ENCODE measurements at regions not wholly inside any gene's neighbourhood (a gene's known extent, or its start where the extent isn't known, plus 50 kb on each side); places are given as distances from the start of the nearest gene placed in this dataset.

DNA sequence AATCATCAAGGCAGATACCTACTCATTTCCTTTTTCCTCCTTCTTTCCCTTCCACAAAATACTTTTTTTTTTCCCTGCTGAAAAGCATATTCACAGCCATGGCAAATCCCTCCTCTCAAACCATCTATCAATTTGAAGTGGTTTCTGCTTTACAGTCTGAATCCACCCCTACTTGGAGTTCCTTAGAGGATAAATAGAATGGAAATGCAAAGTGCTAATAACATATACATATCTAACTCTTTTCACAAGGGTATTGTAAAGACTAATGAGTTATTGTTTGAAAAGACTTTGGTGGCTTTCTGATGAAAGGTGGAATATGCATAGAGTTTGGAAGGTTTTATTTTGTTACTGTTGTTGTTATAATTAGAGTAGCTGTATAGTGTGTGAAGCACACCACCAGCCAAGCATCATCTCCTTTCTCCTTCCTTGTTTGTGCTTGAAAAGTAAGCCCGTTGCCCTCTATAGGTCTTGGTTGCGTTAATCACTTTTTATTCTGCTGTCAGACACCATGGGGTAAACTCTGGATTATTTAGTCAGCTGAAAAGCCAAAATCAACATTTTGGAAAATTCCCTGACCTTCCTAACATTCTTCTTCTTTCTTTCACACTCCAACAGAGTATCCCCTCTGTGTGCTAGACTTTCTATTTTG lies 2126.9 kb upstream of the CELF4 start:
- no peak for DNase-seq (ENCODE audit: low read depth)
- TF ChIP-seq, protein P1, sequence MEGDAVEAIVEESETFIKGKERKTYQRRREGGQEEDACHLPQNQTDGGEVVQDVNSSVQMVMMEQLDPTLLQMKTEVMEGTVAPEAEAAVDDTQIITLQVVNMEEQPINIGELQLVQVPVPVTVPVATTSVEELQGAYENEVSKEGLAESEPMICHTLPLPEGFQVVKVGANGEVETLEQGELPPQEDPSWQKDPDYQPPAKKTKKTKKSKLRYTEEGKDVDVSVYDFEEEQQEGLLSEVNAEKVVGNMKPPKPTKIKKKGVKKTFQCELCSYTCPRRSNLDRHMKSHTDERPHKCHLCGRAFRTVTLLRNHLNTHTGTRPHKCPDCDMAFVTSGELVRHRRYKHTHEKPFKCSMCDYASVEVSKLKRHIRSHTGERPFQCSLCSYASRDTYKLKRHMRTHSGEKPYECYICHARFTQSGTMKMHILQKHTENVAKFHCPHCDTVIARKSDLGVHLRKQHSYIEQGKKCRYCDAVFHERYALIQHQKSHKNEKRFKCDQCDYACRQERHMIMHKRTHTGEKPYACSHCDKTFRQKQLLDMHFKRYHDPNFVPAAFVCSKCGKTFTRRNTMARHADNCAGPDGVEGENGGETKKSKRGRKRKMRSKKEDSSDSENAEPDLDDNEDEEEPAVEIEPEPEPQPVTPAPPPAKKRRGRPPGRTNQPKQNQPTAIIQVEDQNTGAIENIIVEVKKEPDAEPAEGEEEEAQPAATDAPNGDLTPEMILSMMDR (conservative IDR thresholded peaks at IDR 0.05; ENCODE audit: low read depth, low read length) = no peak

DNA sequence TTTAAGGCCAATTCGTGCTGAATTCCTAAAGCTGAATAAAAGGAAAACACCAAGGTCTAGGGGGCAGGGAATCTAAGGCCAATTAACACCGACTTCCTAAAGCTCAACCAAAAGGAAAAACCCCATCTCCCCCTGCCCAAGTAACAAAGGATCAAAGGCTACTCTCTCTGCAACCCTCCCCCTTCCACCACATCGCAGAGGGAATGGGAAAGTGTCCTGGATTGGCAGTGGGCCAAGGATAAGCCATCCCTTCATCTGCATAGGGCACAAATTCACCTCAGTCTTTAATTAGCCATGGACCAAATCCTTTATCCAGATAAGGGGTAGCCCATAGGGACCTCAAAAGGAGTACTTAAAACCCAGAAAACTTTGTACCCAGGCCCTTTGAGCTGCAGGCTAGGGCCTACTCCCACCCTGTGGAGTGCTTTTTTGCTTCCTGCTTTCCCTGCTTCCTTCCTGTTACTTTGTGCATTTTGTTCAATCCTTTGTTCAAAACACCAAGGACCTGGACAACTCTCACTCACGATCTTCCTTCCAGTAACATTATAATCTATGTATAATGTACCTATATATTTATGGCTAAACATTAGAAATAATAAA lies 2119.8 kb upstream of the CELF4 start:
- H3K4me3 ChIP-seq (ENCODE audit: low read depth, low read length) = no peak overlapping the region
- DNase-seq (ENCODE audit: low read depth) = no peak
- TF ChIP-seq, protein P1 (conservative IDR thresholded peaks at IDR 0.05; ENCODE audit: low read depth, low read length) = no peak

More for the DNA sequence above, 2126.9 kb upstream of the CELF4 start:
- no peak overlapping the region for H3K4me3 ChIP-seq (ENCODE audit: low read depth, low read length)

DNA sequence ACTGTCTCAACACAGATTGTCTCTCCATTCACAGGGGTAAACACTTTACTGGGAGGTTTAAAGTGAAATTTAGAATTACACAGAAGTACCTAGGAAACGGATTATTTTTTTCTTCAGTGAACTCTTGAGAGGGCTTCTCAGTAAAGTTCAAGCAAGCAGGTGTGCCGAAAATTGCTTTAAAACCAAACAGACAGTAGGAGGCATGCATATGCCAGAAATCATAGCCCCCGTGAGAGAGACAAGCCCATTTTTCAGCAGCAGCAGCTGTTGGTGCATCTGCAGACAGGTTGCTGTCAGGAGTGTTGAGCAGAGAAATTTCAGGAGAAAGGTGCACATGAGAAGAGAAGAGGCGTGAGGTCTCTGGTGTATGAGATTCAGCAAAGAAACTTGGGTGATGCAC lies 2115.5 kb upstream of the CELF4 start:
- H3K4me3 ChIP-seq (ENCODE audit: low read depth, low read length) = no peak overlapping the region
- TF ChIP-seq, protein P1 (conservative IDR thresholded peaks at IDR 0.05; ENCODE audit: low read depth, low read length) = peak; percentile 32
- DNase-seq (ENCODE audit: low read depth) = peak; percentile 35

DNA sequence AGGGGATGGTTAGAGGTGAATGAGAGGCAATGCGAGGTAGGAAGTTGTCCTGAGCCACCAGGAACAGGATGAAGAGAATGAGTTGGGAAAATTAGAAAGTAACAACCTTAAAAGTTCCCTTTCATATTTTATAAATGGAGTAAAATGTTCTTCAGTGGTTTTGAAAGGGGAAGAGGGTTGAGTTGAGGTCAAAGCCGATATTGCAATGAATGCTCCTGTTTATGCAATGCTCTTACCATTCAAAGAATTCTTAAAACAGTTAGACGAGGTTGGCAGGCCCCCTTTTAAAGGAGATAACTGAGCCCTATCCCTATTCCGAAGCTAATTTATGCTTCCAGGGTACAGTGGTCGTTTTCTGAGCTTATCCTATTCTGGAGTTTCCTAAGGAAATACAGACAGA lies 2110.3 kb upstream of the CELF4 start:
- TF ChIP-seq, protein P1 (conservative IDR thresholded peaks at IDR 0.05; ENCODE audit: low read depth, low read length) = no peak
- no peak overlapping the region for H3K4me3 ChIP-seq (ENCODE audit: low read depth, low read length)
- no peak for DNase-seq (ENCODE audit: low read depth)

DNA sequence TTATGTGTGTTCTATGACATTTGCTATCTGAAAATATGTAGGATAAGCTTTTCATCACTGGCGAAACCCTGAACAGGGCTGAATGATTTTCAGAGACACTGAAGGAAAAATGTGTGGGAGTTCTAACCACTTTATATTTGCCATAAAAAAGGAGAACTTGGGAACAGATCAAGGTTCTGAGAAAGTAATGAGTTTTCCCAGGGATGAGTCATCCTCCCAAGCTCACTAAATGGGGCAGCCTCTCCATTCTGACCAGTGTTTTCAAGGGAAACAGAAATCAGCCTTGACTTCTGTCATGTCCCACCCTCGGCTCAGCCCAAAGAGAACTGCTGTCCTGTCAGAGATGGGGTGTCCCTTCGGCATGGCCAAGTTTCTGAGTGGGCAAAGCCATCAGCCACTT lies 2109.8 kb upstream of the CELF4 start:
- no peak for DNase-seq (ENCODE audit: low read depth)

DNA sequence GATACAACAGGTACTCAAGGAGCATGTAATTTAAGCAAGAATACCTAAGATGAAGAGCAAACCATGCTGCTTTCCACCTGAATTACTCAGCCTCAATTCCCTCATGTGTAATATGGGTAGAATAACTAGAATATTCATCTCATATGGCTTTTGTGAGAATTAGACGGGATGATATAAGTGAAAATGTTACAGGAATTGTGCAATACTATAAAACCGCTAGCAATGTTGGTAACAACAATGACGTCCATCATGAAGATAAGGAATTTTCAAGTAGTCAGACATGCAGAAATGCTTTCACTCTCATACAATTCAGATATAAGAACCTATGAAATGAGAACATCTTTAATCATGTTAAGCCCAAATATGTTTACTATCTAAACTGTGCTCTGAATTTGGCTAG lies 2106.6 kb upstream of the CELF4 start:
- DNase-seq (ENCODE audit: low read depth) = no peak
- TF ChIP-seq, protein P1 (conservative IDR thresholded peaks at IDR 0.05; ENCODE audit: low read depth, low read length) = no peak

More for the DNA sequence above, 2109.8 kb upstream of the CELF4 start:
- no peak overlapping the region for H3K4me3 ChIP-seq (ENCODE audit: low read depth, low read length)
- TF ChIP-seq, protein P1 (conservative IDR thresholded peaks at IDR 0.05; ENCODE audit: low read depth, low read length) = no peak

DNA sequence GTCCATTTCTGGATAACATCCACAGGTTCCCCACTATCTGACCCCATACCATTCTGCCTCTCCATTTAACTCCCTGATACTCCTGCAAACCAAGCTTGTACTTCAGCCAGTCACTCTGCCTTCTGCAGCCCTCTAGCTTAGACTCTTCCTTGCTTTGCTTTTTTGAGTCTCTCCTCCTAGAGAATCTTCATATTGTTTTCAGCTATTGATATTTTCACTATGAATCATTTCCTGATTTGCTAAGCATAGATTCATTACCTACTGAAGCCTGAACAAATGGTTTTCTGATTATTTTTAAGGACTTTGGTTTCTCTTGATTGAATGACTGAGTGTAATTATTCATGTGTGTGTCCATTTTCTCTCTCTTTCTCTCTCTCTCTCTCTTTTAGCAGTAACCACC lies 2102.3 kb upstream of the CELF4 start:
- peak; percentile 53 for DNase-seq (ENCODE audit: low read depth)
- TF ChIP-seq, protein P1 (conservative IDR thresholded peaks at IDR 0.05; ENCODE audit: low read depth, low read length) = no peak
- H3K4me3 ChIP-seq (ENCODE audit: low read depth, low read length) = no peak overlapping the region

More for the DNA sequence above, 2106.6 kb upstream of the CELF4 start:
- no peak overlapping the region for H3K4me3 ChIP-seq (ENCODE audit: low read depth, low read length)
